ENCODE measurements at regions not wholly inside any gene's neighbourhood (a gene's known extent, or its start where the extent isn't known, plus 50 kb on each side); places are given as distances from the start of the nearest gene placed in this dataset.

DNA sequence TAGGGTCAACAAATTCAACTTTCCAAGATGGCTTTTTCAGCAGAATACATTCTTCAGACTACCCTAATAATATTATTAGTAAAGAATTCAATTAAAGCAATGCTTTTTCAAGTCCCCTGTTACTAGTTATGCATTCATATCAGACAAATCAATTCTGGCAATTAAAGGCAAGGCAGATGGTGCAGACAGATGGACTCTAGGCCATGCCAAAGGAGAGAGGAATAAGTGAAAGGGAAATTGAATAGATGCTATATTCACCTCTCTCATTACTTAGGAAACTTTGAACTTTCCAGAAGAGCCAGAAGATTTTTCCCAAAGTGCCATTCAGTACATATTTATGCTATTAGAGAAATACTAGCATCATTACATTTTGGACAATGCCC is 487.7 kb upstream of the RASGRP1 start:
- Histone ChIP-seq H3K27me3 (ENCODE audit: insufficient read depth, low read length) (no peaks in the 10 kb centered on the region), H3K4me3 (ENCODE audit: low read depth, low read length, poor library complexity, severe bottlenecking) (no peak overlapping the region)

DNA sequence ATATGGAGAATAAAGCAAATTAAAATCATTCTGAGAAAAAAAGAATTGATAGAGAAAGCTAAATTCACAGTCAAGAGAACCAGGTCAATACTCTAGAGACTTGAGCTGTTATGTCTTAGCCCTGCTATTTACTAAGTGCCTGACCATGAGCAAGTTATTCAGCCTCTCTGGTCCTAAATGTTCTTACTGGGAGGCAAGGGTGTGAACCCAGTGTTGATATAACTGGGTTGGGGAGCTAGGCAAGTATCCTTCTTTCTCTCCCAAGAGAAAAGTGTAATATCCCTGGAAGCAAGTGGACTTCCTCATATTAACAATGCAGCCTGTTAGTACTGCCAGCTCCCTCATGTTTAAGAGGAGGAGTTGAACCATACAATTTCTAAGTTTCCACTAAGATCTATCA is 488.9 kb upstream of the RASGRP1 start:
- H3K27ac ChIP-seq (ENCODE audit: low read depth, low read length, poor library complexity, severe bottlenecking) = no peak overlapping the region
- H3K4me3 ChIP-seq (ENCODE audit: low read depth, low read length, poor library complexity, severe bottlenecking) = no peak overlapping the region
- TF ChIP-seq, protein P1, sequence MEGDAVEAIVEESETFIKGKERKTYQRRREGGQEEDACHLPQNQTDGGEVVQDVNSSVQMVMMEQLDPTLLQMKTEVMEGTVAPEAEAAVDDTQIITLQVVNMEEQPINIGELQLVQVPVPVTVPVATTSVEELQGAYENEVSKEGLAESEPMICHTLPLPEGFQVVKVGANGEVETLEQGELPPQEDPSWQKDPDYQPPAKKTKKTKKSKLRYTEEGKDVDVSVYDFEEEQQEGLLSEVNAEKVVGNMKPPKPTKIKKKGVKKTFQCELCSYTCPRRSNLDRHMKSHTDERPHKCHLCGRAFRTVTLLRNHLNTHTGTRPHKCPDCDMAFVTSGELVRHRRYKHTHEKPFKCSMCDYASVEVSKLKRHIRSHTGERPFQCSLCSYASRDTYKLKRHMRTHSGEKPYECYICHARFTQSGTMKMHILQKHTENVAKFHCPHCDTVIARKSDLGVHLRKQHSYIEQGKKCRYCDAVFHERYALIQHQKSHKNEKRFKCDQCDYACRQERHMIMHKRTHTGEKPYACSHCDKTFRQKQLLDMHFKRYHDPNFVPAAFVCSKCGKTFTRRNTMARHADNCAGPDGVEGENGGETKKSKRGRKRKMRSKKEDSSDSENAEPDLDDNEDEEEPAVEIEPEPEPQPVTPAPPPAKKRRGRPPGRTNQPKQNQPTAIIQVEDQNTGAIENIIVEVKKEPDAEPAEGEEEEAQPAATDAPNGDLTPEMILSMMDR (IDR thresholded peaks at IDR 0.05; ENCODE audit: low read length) = no peak
- TF ChIP-seq EZH2 (IDR thresholded peaks at IDR 0.05; ENCODE audit: borderline replicate concordance, low read length) = no peak
- H3K36me3 ChIP-seq (ENCODE audit: insufficient read depth, low read length) = no peaks in the 10 kb centered on the region
- H4K20me1 ChIP-seq (ENCODE audit: insufficient read depth, low read length) = no peaks in the 10 kb centered on the region
- H3K4me1 ChIP-seq (ENCODE audit: insufficient read depth, low read length, severe bottlenecking) = no peaks in the 10 kb centered on the region
- no peak overlapping the region for H2AFZ ChIP-seq (ENCODE audit: low read length)
- H3F3A ChIP-seq (ENCODE audit: insufficient read depth, low read length) = no peaks in the 10 kb centered on the region
- no peaks in the 10 kb centered on the region for H3K27me3 ChIP-seq (ENCODE audit: insufficient read depth, low read length)
- H3K9me3 ChIP-seq (ENCODE audit: low read length) = peaks cover 5% of the 10 kb centered on the region; the same call in 1 of the 2 replicates
- no peaks in the 10 kb centered on the region for H3K79me2 ChIP-seq (ENCODE audit: insufficient read depth, low read length)
- H3K4me2 ChIP-seq (ENCODE audit: low read length) = no peak overlapping the region
- H3K9me2 ChIP-seq (ENCODE audit: low read depth, low read length) = no peaks in the 10 kb centered on the region
- no peak overlapping the region for H3K9ac ChIP-seq (ENCODE audit: low read length)

More for the DNA sequence above, 487.7 kb upstream of the RASGRP1 start:
- no peaks in the 10 kb centered on the region for H4K20me1 ChIP-seq (ENCODE audit: insufficient read depth, low read length)
- TF ChIP-seq, protein P1 (IDR thresholded peaks at IDR 0.05; ENCODE audit: low read length) = no peak
- no peak for TF ChIP-seq EZH2 (IDR thresholded peaks at IDR 0.05; ENCODE audit: borderline replicate concordance, low read length)
- H3K9me3 ChIP-seq (ENCODE audit: low read length) = peaks cover 5% of the 10 kb centered on the region; the same call in 1 of the 2 replicates
- H3K79me2 ChIP-seq (ENCODE audit: insufficient read depth, low read length) = no peaks in the 10 kb centered on the region
- no peak overlapping the region for H3K27ac ChIP-seq (ENCODE audit: low read depth, low read length, poor library complexity, severe bottlenecking)
- H3K9ac ChIP-seq (ENCODE audit: low read length) = no peak overlapping the region
- H3K4me1 ChIP-seq (ENCODE audit: insufficient read depth, low read length, severe bottlenecking) = no peaks in the 10 kb centered on the region
- H3F3A ChIP-seq (ENCODE audit: insufficient read depth, low read length) = no peaks in the 10 kb centered on the region
- no peak overlapping the region for H3K4me2 ChIP-seq (ENCODE audit: low read length)
- H3K9me2 ChIP-seq (ENCODE audit: low read depth, low read length) = no peaks in the 10 kb centered on the region
- H3K36me3 ChIP-seq (ENCODE audit: insufficient read depth, low read length) = no peaks in the 10 kb centered on the region
- H2AFZ ChIP-seq (ENCODE audit: low read length) = no peak overlapping the region

DNA sequence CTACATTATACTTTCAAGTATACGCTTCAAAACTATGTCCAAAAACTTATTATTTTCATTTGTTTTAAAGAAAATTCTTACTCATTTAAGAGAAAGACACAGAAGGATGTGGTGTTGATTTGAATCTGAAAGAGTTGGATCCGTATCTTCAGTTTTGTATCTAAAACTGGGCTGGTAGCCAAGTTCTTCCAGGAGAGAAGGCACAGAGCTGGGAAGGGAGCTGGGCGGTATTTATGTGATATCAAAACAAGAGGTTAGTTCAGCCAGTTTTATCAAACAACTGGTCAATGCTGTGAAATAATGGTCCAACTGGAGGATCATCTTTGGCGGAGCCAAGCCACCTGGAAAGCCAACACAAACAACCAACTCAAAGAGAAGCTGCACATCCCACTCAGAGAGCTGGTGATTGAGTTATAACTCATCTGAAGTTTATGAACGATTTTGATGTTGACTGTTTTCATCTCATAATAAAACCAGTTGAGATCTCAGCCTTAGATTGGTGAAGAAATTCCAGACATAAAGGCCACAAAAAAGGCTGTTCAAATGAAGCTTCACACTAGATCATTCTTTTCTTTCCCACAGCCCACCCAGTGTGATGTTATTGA is 489.6 kb upstream of the RASGRP1 start:
- Histone ChIP-seq H4K20me1 (ENCODE audit: insufficient read depth, low read length) (no peaks in the 10 kb centered on the region), H3K4me3 (ENCODE audit: low read depth, low read length, poor library complexity, severe bottlenecking) (no peak overlapping the region), H3K27me3 (ENCODE audit: insufficient read depth, low read length) (no peaks in the 10 kb centered on the region), H3K9ac (ENCODE audit: low read length) (no peak overlapping the region), H3K36me3 (ENCODE audit: insufficient read depth, low read length) (no peaks in the 10 kb centered on the region), H3K9me3 (ENCODE audit: low read length) (peaks cover 4% of the 10 kb centered on the region; the same call in 1 of the 2 replicates), H3K79me2 (ENCODE audit: insufficient read depth, low read length) (no peaks in the 10 kb centered on the region), H3K4me1 (ENCODE audit: insufficient read depth, low read length, severe bottlenecking) (no peaks in the 10 kb centered on the region), H2AFZ (ENCODE audit: low read length) (no peak overlapping the region), H3F3A (ENCODE audit: insufficient read depth, low read length) (no peaks in the 10 kb centered on the region), H3K4me2 (ENCODE audit: low read length) (no peak overlapping the region), H3K27ac (ENCODE audit: low read depth, low read length, poor library complexity, severe bottlenecking) (no peak overlapping the region), H3K9me2 (ENCODE audit: low read depth, low read length) (no peaks in the 10 kb centered on the region)
- TF ChIP-seq, protein P1 (IDR thresholded peaks at IDR 0.05; ENCODE audit: low read length) = no peak
- no peak for TF ChIP-seq EZH2 (IDR thresholded peaks at IDR 0.05; ENCODE audit: borderline replicate concordance, low read length)
